ENCODE measurements at regions not wholly inside any gene's neighbourhood (a gene's known extent, or its start where the extent isn't known, plus 50 kb on each side); places are given as distances from the start of the nearest gene placed in this dataset.
"Not testable (repeated sequence)": the region's sequence is repeated elsewhere in the genome, so short reads cannot be mapped to it uniquely, and the experiment has no call there.

GRCh38 chr7:32753872-32754271 is 137.7 kb downstream of the KBTBD2 start:
- TF ChIP-seq CTCF (IDR thresholded peaks at IDR 0.05); ZFX (IDR thresholded peaks at IDR 0.05; ENCODE audit: borderline replicate concordance): not testable (repeated sequence)

Measured in 22Rv1 (cell line).